Sigmoid colon (tissue), 6 donors: ENCODE measurements at regions not wholly inside any gene's neighbourhood (a gene's known extent, or its start where the extent isn't known, plus 50 kb on each side); places are given as distances from the start of the nearest gene placed in this dataset.
"Not testable (repeated sequence)": the region's sequence is repeated elsewhere in the genome, so short reads cannot be mapped to it uniquely, and the experiment has no call there.

Source experiments
- DNase-seq: peaks from one replicate; pipeline ENCODE4 v3.0.0-alpha.2; 2019
- H3K27ac ChIP-seq, 4 donors: fragments of 200-600 bp; sonication (generic); one replicate each; pipeline ENCODE4 v1.5.1; 2016 to 2019; ENCODE audit warnings: mild to moderate bottlenecking in 1 of 4
- H3K27me3 ChIP-seq, 3 donors: fragments of 200-600 bp; sonication (generic); one replicate each; pipeline ENCODE4 v1.5.1; 2019; ENCODE audit warnings: mild to moderate bottlenecking in 1 of 3
- H3K36me3 ChIP-seq, 4 donors: fragments of 200-600 bp; sonication (generic); one replicate each; pipeline ENCODE4 v1.5.1; 2016 to 2019
- H3K4me1 ChIP-seq, 4 donors: fragments of 200-600 bp; sonication (generic); one replicate each; pipeline ENCODE4 v1.5.1; 2017 to 2019
- H3K4me3 ChIP-seq, 4 donors: fragments of 200-600 bp; sonication (generic); one replicate each; pipeline ENCODE4 v1.5.1; 2017 to 2019; ENCODE audit warnings: mild to moderate bottlenecking in 2 of 4, moderate library complexity in 1 of 4
- H3K9me3 ChIP-seq, 4 donors: fragments of 200-600 bp in 3 of 4; sonication (generic) in 3 of 4; one replicate each; pipeline versions ENCODE4 v1.5.1 to v1.6.1; 2013 to 2019
- EP300 ChIP-seq, 4 donors: sonication (generic); formaldehyde crosslinking; IDR thresholded peaks; one replicate each; pipeline ENCODE4 v1.6.1; 2017; ENCODE audit warnings: antibody characterized with exemption in 4 of 4
- POLR2A ChIP-seq, 2 donors: fragments of 450-650 bp; IDR thresholded peaks; one replicate each; pipeline ENCODE4 v1.6.1; 2016; ENCODE audit warnings: antibody characterized with exemption in 2 of 2, mild to moderate bottlenecking in 2 of 2, moderate library complexity in 2 of 2
- POLR2AphosphoS5 ChIP-seq, 4 donors: sonication (generic); formaldehyde crosslinking; IDR thresholded peaks; one replicate each; pipeline ENCODE4 v1.6.1; 2017; ENCODE audit warnings: antibody characterized with exemption in 4 of 4
- WGBS, 2 donors: extraction: QIAGEN DNeasy Blood & Tissue Kit; methylation state at CpG; one replicate each; pipeline ENCODE4 v1.1.7; 2013; 5-methylcytosine and 5-hydroxymethylcytosine counted together
- intact Hi-C: fragments of 100-400 bp; cut with DNase I; formaldehyde crosslinking; loops from one replicate; pipeline ENCODE4 v1.15.1; 2023
- TF ChIP-seq, protein P1 (sequence below), 4 experiments: fragments of 450-650 bp in 3 of 4; fragments of 200-600 bp in 1 of 4; IDR thresholded peaks; one replicate each; pipeline ENCODE4 v1.5.1; 2016 to 2019; ENCODE audit warnings: antibody characterized with exemption in 4 of 4, mild to moderate bottlenecking in 3 of 4, moderate library complexity in 2 of 4
- donor health status: healthy with polysubstance abuse.
- donor health status: healthy.

DNA sequence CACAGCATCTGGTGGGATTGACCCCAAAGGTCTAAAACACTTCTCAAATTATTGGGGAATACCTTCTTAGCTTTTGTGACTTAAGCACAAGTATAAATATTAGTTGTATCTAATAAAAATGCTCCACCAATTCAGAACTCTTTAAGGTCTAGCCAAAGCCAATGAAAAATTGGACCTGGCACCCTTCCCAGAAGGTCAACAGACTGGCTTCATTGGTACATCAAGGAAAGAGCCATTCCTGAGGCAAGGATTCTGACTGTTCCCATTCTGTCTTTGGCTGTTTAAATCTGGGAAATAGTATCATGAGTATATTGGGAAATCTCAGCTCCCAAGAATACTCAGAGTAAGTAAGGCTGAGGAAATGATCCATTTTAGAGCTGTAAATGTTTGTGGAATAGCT is 153.0 kb upstream of the TRPC5 start:
- DNase-seq, result no peak
- H3K4me1 ChIP-seq, result peaks cover 0 to 2% (median 0%) of the 10 kb centered on the region in 4 donors
- H3K9me3 ChIP-seq, result no peaks in the 10 kb centered on the region
- no peaks in the 10 kb centered on the region for H3K27me3 ChIP-seq
- TF ChIP-seq, protein P1, sequence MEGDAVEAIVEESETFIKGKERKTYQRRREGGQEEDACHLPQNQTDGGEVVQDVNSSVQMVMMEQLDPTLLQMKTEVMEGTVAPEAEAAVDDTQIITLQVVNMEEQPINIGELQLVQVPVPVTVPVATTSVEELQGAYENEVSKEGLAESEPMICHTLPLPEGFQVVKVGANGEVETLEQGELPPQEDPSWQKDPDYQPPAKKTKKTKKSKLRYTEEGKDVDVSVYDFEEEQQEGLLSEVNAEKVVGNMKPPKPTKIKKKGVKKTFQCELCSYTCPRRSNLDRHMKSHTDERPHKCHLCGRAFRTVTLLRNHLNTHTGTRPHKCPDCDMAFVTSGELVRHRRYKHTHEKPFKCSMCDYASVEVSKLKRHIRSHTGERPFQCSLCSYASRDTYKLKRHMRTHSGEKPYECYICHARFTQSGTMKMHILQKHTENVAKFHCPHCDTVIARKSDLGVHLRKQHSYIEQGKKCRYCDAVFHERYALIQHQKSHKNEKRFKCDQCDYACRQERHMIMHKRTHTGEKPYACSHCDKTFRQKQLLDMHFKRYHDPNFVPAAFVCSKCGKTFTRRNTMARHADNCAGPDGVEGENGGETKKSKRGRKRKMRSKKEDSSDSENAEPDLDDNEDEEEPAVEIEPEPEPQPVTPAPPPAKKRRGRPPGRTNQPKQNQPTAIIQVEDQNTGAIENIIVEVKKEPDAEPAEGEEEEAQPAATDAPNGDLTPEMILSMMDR (IDR thresholded peaks at IDR 0.05), result no peak
- TF ChIP-seq POLR2AphosphoS5 (IDR thresholded peaks at IDR 0.05), result no peak
- no peak for TF ChIP-seq EP300 (IDR thresholded peaks at IDR 0.05)
- TF ChIP-seq POLR2A (IDR thresholded peaks at IDR 0.05), result no peak
- no peak overlapping the region for H3K27ac ChIP-seq
- intact Hi-C loops, result no loop called here
- no peaks in the 10 kb centered on the region for H3K36me3 ChIP-seq
- H3K4me3 ChIP-seq, result no peak overlapping the region

- no peaks in the 10 kb centered on the region for H3K4me1 ChIP-seq
- H3K9me3 ChIP-seq, result no peaks in the 10 kb centered on the region
- H3K27me3 ChIP-seq, result no peaks in the 10 kb centered on the region
- intact Hi-C loops, result no loop called here
- H3K27ac ChIP-seq, result no peak overlapping the region
- no peaks in the 10 kb centered on the region for H3K36me3 ChIP-seq
- TF ChIP-seq EP300 (IDR thresholded peaks at IDR 0.05) (no peak), POLR2A (IDR thresholded peaks at IDR 0.05) (no peak), POLR2AphosphoS5 (IDR thresholded peaks at IDR 0.05) (no peak)
- TF ChIP-seq, protein P1 (IDR thresholded peaks at IDR 0.05), result no peak
- 62 to 71% methylated on average over 3 of the region's 3 CpGs for WGBS, 2 donors
- H3K4me3 ChIP-seq, result no peak overlapping the region
- DNase-seq, result no peak
Measured at GRCh38 chrX:112233164-112233563, 150.6 kb upstream of the TRPC5 start.

- H3K27ac ChIP-seq, H3K4me1 ChIP-seq, DNase-seq, H3K27me3 ChIP-seq, intact Hi-C loops, H3K36me3 ChIP-seq, H3K4me3 ChIP-seq, H3K9me3 ChIP-seq: not testable (repeated sequence)
- WGBS, 2 donors, result 90 to 91% methylated on average over 4 of the region's 4 CpGs
Measured at GRCh38 chrX:112226795-112227194, 144.2 kb upstream of the TRPC5 start.

DNA sequence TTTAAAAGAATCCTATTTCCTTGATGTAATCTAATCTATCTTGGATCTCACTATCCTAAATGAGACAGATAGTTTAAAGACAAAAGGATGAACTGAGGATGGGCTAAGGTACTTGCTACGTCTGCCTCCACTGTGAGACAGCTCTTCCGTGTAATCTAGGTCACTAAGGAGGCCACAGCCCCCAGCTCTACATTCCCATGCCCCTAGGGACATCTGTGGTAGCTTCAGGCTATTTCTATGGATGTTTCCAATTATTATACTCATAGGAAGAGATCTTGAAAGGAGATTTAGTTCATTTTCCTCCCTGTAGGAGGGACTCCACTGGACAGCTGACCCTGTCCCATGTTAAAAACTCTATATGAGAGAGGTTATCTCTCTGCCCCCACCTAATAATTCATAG is 140.8 kb upstream of the TRPC5 start:
- Histone ChIP-seq H3K4me1 (no peaks in the 10 kb centered on the region), H3K27ac (no peak overlapping the region), H3K4me3 (no peak overlapping the region), H3K36me3 (no peaks in the 10 kb centered on the region), H3K9me3 (no peaks in the 10 kb centered on the region), H3K27me3 (no peaks in the 10 kb centered on the region)
- TF ChIP-seq POLR2AphosphoS5 (IDR thresholded peaks at IDR 0.05) (no peak), EP300 (IDR thresholded peaks at IDR 0.05) (no peak), POLR2A (IDR thresholded peaks at IDR 0.05) (no peak)
- TF ChIP-seq, protein P1 (IDR thresholded peaks at IDR 0.05), result no peak
- DNase-seq, result no peak
- intact Hi-C loops, result no loop called here
- WGBS, 2 donors, result 66 to 67% methylated on average over 2 of the region's 2 CpGs

DNA sequence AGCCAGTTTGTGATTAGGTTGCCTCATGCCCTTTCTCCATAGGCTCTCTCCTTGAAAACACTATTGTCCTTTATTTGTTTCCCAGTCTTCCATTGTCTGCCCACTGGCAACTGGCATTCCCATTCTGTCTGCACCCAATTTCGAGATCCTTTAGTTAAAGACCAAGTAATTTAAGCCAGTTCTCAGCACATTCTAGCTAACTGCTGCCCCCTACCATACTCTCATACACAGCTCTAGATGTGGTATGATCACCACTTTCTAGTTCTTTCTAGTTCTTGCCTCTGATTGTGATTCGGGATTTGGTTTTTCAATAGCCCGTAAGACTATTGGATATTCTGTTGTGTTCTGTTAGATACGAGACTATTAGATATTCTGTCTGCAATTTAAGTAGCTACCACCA is 135.8 kb upstream of the TRPC5 start:
- intact Hi-C loops, result no loop called here
- DNase-seq, result no peak
- no peaks in the 10 kb centered on the region for H3K27me3 ChIP-seq
- no peaks in the 10 kb centered on the region for H3K36me3 ChIP-seq
- 82 to 87% methylated on average over 4 of the region's 4 CpGs for WGBS, 2 donors
- no peaks in the 10 kb centered on the region for H3K9me3 ChIP-seq
- TF ChIP-seq POLR2AphosphoS5 (IDR thresholded peaks at IDR 0.05) (no peak), EP300 (IDR thresholded peaks at IDR 0.05) (no peak), POLR2A (IDR thresholded peaks at IDR 0.05) (no peak)
- TF ChIP-seq, protein P1 (IDR thresholded peaks at IDR 0.05), result no peak
- no peak overlapping the region for H3K4me3 ChIP-seq
- H3K4me1 ChIP-seq, result no peaks in the 10 kb centered on the region
- H3K27ac ChIP-seq, result no peak overlapping the region
